ENCODE measurements at regions not wholly inside any gene's neighbourhood (a gene's known extent, or its start where the extent isn't known, plus 50 kb on each side); places are given as distances from the start of the nearest gene placed in this dataset.

DNA sequence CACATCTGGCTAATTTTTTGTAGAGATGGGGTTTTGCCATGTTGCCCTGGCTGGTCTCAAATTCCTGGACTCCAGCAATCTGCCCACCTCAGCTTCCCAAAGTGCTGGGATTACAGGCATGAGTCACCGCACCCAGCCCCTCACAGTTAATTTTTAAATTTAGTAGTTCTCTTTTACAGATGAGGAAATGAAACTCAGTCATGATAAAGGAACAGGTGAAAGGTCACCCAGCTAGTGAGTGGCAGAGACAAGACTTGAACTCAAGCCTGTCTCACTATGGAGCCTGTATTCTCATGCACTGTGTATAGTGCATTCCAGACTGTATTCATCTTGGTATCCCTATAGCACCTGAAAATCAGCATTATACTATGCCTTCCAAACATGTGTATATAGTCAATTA lies 77.1 kb upstream of the WSB1 start:
- no peak for DNase-seq

GRCh38 chr17:27217631-27218030 lies 76.3 kb upstream of the WSB1 start:
- no peak for DNase-seq

GRCh38 chr17:27218041-27218440 lies 75.9 kb upstream of the WSB1 start:
- no peak for DNase-seq

GRCh38 chr17:27218719-27219488 lies 75.0 kb upstream of the WSB1 start:
- DNase-seq: no peak

GRCh38 chr17:27222515-27222914 lies 71.4 kb upstream of the WSB1 start:
- no peak for DNase-seq

- no peak for DNase-seq
Observed at GRCh38 chr17:27224526-27225315, 69.2 kb upstream of the WSB1 start.

DNA sequence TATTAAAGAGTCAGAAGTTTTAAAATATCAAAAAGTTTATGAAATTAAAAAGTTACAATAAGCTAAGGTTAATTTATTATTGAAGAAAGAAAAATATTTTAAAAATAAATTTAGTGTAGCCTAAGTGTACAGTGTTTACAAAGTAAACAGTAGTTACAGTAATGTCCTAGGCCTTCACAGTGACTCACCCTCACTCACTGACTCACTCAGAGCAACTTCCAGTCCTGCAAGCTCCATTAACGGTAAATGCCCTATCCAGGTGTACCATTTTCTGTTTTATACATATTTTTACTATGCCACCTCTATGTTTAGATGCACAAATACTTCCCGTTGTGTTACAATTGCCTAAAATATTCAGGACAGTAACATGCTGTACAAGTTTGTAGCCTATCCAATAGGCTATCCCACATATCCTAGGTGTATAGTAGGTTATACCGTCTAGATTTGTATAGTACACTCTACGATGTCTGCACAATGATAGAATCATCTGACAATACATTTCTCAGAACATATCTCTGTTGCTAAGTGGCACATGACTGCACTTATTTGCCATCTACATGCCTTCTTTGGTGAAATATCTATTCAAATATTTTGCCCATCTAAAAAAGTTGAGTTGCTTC lies 67.2 kb upstream of the WSB1 start:
- no peak for DNase-seq

DNA sequence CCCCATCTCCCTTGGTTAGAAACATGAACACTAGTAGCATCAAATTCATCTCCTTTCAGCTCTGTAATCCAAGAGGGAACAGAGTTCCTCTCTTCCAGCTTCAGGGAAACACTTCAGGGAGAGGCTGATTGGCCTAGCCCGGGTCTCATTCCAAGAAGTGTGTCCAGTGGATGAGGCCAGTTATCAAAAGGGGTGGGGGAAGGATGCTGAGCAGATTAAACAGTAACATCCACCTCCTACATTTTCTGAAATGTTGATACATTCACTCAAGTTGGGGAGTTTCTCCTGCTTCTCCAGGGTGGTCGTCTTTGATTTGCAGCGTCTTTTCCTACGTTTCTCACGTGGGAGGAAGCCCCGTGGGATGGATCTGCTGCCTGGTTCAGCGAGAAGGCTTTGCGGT lies 62.9 kb upstream of the WSB1 start:
- DNase-seq: no peak

DNA sequence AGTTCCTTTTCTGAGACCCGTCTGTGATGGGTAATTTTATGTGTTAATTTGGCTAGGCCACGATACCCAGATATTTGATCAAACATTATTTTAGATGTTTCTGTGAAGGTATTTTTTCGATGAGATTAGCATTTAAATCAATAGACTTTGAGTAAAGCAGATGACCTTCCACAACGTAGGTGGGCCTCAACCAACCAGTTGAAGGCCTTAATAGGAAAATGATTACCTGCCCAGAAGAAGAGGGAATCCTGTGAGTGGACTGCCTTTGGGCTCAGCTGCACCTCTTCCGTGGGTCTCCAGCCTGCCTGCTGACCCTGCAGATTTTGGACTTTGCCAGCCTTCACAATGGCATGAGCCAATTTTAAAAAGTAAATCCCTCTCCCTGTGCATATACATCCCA lies 61.6 kb upstream of the WSB1 start:
- DNase-seq: no peak

- no peak for DNase-seq
Observed at GRCh38 chr17:27233059-27233458, 60.9 kb upstream of the WSB1 start.

DNA sequence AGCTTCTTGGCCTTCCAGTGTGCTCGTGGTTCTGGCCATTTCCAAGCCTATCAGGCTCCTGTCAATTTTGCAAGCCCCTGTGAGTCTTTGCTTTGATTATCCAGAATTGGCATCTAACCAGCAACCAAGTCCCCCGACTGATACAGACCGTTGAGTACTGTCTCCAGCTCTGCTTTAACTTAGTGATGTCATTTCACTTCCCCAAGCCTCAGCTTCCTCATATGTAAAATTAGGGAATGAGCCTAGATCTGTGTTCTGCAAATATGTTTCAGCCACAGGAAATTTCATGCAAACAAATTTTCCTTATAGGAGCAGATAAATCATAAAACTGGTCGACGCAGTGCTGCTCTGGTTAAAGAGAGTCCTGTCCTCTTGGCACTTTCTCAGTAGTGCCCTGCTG lies 60.1 kb upstream of the WSB1 start:
- peak; percentile 13 to 23 for DNase-seq

- peak; percentile 64 to 79 for DNase-seq
Observed at GRCh38 chr17:27236717-27237315, 57.1 kb upstream of the WSB1 start.

DNA sequence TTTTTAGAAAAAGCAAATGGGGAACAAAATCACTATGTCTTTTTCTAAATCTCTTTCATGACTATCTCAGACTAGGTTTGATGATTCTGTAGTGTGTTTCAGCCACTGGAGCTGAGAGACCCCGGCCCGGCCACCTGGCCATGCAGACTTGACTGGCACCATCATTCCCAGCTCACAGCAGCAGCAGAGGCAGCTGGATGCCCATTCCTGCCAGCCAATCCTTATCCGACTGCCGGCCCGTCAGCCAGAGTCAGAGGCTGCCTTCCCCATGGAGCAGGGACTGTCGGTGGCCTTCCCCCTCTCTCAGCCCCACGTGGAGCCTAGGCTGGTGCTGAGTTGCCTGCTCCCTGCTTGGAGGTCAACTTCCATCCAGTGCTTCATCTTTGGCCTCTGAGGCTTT lies 56.0 kb upstream of the WSB1 start:
- DNase-seq: no peak

- no peak for DNase-seq
Observed at GRCh38 chr17:27239046-27239445, 54.9 kb upstream of the WSB1 start.

GRCh38 chr17:27239584-27239983 lies 54.3 kb upstream of the WSB1 start:
- no peak for DNase-seq

- no peak for DNase-seq
Observed at GRCh38 chr17:27240086-27240801, 53.7 kb upstream of the WSB1 start.

- DNase-seq: no peak
Observed at GRCh38 chr17:27240802-27241155, 53.1 kb upstream of the WSB1 start.

GRCh38 chr17:27241346-27241946 lies 52.5 kb upstream of the WSB1 start:
- peak in 1 of 2 experiments; percentile 24 for DNase-seq

GRCh38 chr17:27242951-27243350 lies 51.0 kb upstream of the WSB1 start:
- DNase-seq: no peak

DNA sequence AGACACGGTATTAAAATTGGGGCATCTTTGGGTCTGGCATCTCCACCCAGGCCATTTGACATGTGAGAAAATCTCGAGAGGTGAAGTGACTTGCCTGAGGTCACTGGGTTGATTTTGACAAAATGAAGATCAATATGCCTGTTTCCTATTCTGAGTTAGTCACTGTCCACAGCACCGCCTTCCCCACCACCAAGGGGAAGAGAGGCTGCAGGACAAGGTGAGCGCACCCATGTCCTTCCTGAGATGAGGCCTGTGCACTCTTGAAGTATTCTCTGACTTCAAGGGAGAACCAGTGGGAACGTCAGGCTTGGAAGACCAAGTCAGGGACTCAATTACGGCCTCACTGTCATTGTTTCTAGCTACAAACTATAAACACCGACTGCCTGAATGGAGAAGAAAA lies 49.9 kb upstream of the WSB1 start:
- DNase-seq: no peak
